PC-9 (cell line): ENCODE measurements at regions not wholly inside any gene's neighbourhood (a gene's known extent, or its start where the extent isn't known, plus 50 kb on each side); places are given as distances from the start of the nearest gene placed in this dataset.

Experiments
- BruUV-seq: library from RNA; stranded (reverse); fragments of 400-500 nt; replicated peaks from 2 replicates; lab custom pipeline; 2021; lab: Mats Ljungman, UMichigan
- CTCF ChIA-PET: fragments of 300-600 bp; sonication (Branson Sonifier 250); formaldehyde crosslinking; loops from one replicate; lab custom pipeline; 2022; ENCODE audit warnings: antibody characterized with exemption; lab: Charles Lee
- POLR2A ChIA-PET: fragments of 300-600 bp; sonication (Branson Sonifier 250); formaldehyde crosslinking; loops from one replicate; lab custom pipeline; 2022; ENCODE audit warnings: antibody characterized with exemption; ENCODE audit not compliant: unreplicated experiment; lab: Charles Lee
- DNase-seq, 2 experiments: peaks; one replicate each; pipeline versions ENCODE4 v3.0.0 to v3.0.0-alpha.2; 2015 to 2022; ENCODE audit warnings: mixed read lengths in 1 of 2
- H2AFZ ChIP-seq: fragments of 200-600 bp; sonication (generic); 2 replicates; pipeline ENCODE4 v1.8.1; 2017; ENCODE audit warnings: antibody characterized with exemption
- H3F3A ChIP-seq: fragments of 200-600 bp; sonication (generic); 2 replicates; pipeline ENCODE4 v1.8.1; 2017; ENCODE audit warnings: antibody characterized with exemption, mild to moderate bottlenecking, low read depth; ENCODE audit not compliant: insufficient read depth
- H3K27ac ChIP-seq: fragments of 200-600 bp; sonication (generic); 2 replicates; pipeline ENCODE4 v1.6.1; 2016; ENCODE audit warnings: mixed run types
- H3K27me3 ChIP-seq: fragments of 200-600 bp; sonication (generic); 2 replicates; pipeline ENCODE4 v1.6.1; 2016; ENCODE audit warnings: low read depth, mixed run types; ENCODE audit not compliant: insufficient read depth
- H3K36me3 ChIP-seq: fragments of 200-600 bp; sonication (generic); 2 replicates; pipeline ENCODE4 v1.6.1; 2016; ENCODE audit warnings: low read depth, mixed run types
- H3K4me1 ChIP-seq: fragments of 200-600 bp; sonication (generic); replicated peaks from 2 replicates; pipeline ENCODE4 v1.6.1; 2016; ENCODE audit warnings: mixed run types; ENCODE audit not compliant: insufficient read depth
- H3K4me2 ChIP-seq: fragments of 200-600 bp; sonication (generic); 2 replicates; pipeline ENCODE4 v1.6.1; 2017; ENCODE audit warnings: mixed run types
- H3K4me3 ChIP-seq: fragments of 200-600 bp; sonication (generic); 2 replicates; pipeline ENCODE4 v1.6.1; 2016; ENCODE audit warnings: mixed run types
- H3K79me2 ChIP-seq: fragments of 200-600 bp; sonication (generic); 2 replicates; pipeline ENCODE4 v1.6.1; 2017; ENCODE audit warnings: low read depth, mixed run types
- H3K9me2 ChIP-seq: fragments of 200-600 bp; sonication (generic); 2 replicates; pipeline ENCODE4 v1.8.1; 2017; ENCODE audit warnings: mild to moderate bottlenecking; ENCODE audit not compliant: insufficient read depth
- H3K9me3 ChIP-seq: fragments of 200-600 bp; sonication (generic); 2 replicates; pipeline ENCODE4 v1.8.1; 2016; ENCODE audit warnings: low read depth; ENCODE audit not compliant: insufficient read depth
- H4K20me1 ChIP-seq: fragments of 200-600 bp; sonication (generic); 2 replicates; pipeline ENCODE4 v1.8.1; 2017; ENCODE audit not compliant: insufficient read depth
- CTCF ChIP-seq: fragments of 200-600 bp; sonication (generic); conservative IDR thresholded peaks from 2 replicates; pipeline ENCODE4 v1.6.1; 2017; ENCODE audit warnings: mixed run types, antibody characterized with exemption, mild to moderate bottlenecking, moderate library complexity
- EZH2 ChIP-seq: fragments of 200-600 bp; sonication (generic); IDR thresholded peaks from 2 replicates; pipeline ENCODE4 v1.8.0; 2017; ENCODE audit warnings: antibody characterized with exemption, low read depth
- intact Hi-C: fragments of 100-400 bp; cut with micrococcal nuclease; formaldehyde crosslinking; loops from one replicate; pipeline ENCODE4 v1.10.0; 2022; ENCODE audit not compliant: unreplicated experiment

- ChIA-PET CTCF (no interaction called here), POLR2A (no interaction called here)
- Histone ChIP-seq H3K27ac (no peak overlapping the region), H3K79me2 (no peaks in the 10 kb centered on the region), H3K9me3 (no peaks in the 10 kb centered on the region), H4K20me1 (no peaks in the 10 kb centered on the region), H3K4me3 (no peak overlapping the region), H2AFZ (no peak overlapping the region), H3K9me2 (no peaks in the 10 kb centered on the region), H3K36me3 (no peaks in the 10 kb centered on the region), H3K4me1 (no peaks in the 10 kb centered on the region), H3F3A (no peaks in the 10 kb centered on the region), H3K4me2 (no peak overlapping the region), H3K27me3 (no peaks in the 10 kb centered on the region)
- intact Hi-C loops = no loop called here
- no TSS peak for BruUV-seq
- TF ChIP-seq CTCF = no peak
- no peak for TF ChIP-seq EZH2
- no peak for DNase-seq
Measured at GRCh38 chr13:83714236-83714635, 168.0 kb downstream of the SLITRK1 start.

GRCh38 chr13:83710133-83710515 is 172.2 kb downstream of the SLITRK1 start:
- H3K4me2 ChIP-seq = no peak overlapping the region
- ChIA-PET POLR2A (no interaction called here), CTCF (no interaction called here)
- no peak overlapping the region for H2AFZ ChIP-seq
- BruUV-seq = no TSS peak
- TF ChIP-seq CTCF = no peak
- no peak for TF ChIP-seq EZH2
- H3K9me3 ChIP-seq = no peaks in the 10 kb centered on the region
- H3K4me1 ChIP-seq = no peaks in the 10 kb centered on the region
- H3K79me2 ChIP-seq = no peaks in the 10 kb centered on the region
- H4K20me1 ChIP-seq = no peaks in the 10 kb centered on the region
- H3K36me3 ChIP-seq = no peaks in the 10 kb centered on the region
- H3K27ac ChIP-seq = no peak overlapping the region
- intact Hi-C loops = no loop called here
- DNase-seq = no peak
- H3K9me2 ChIP-seq = no peaks in the 10 kb centered on the region
- no peaks in the 10 kb centered on the region for H3K27me3 ChIP-seq
- H3F3A ChIP-seq = no peaks in the 10 kb centered on the region
- H3K4me3 ChIP-seq = no peak overlapping the region

GRCh38 chr13:83709426-83710132 is 172.7 kb downstream of the SLITRK1 start:
- TF ChIP-seq CTCF (no peak), EZH2 (no peak)
- no peaks in the 10 kb centered on the region for H3K79me2 ChIP-seq
- H3K4me1 ChIP-seq = no peaks in the 10 kb centered on the region
- no peaks in the 10 kb centered on the region for H3F3A ChIP-seq
- no peak overlapping the region for H3K4me2 ChIP-seq
- DNase-seq = no peak
- H3K9me2 ChIP-seq = no peaks in the 10 kb centered on the region
- H3K27me3 ChIP-seq = no peaks in the 10 kb centered on the region
- no peak overlapping the region for H3K4me3 ChIP-seq
- no peaks in the 10 kb centered on the region for H4K20me1 ChIP-seq
- no TSS peak for BruUV-seq
- no peaks in the 10 kb centered on the region for H3K9me3 ChIP-seq
- ChIA-PET CTCF (no interaction called here), POLR2A (no interaction called here)
- H3K27ac ChIP-seq = no peak overlapping the region
- intact Hi-C loops = no loop called here
- no peak overlapping the region for H2AFZ ChIP-seq
- H3K36me3 ChIP-seq = no peaks in the 10 kb centered on the region
